ENCODE measurements at regions not wholly inside any gene's neighbourhood (a gene's known extent, or its start where the extent isn't known, plus 50 kb on each side); places are given as distances from the start of the nearest gene placed in this dataset.

DNA sequence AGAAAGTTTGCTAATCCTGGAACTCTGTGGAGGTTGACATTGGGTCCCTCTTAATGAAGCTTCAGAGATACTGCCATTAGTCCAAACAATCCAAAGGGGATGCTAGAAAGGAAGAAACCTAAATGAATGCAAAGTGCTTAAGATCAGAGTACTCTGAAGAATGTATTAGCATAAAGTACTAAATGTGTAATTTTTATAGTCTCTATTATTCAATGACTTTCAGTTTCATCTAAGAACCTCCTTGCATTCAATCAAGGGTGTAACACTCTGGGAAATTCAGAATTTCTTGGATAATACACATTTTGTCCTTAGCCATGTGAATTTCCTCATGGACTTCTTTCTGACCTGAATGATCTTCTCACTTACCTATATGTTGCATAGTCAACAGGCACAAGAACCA is 1078.5 kb upstream of the ADGRL4 start:
- TF ChIP-seq CTCF (IDR thresholded peaks at IDR 0.05 in 8 of 11, conservative IDR thresholded peaks at IDR 0.05 in 3 of 11) (no peak), POLR2A (IDR thresholded peaks at IDR 0.05) (no peak)
